MM.1S (cell line): ENCODE measurements at regions not wholly inside any gene's neighbourhood (a gene's known extent, or its start where the extent isn't known, plus 50 kb on each side); places are given as distances from the start of the nearest gene placed in this dataset.

ENCODE experiments used
- DNase-seq: peaks from one replicate; pipeline ENCODE4 v3.0.0-alpha.2; 2015
- H2AFZ ChIP-seq: fragments of 300-600 bp; sonication (generic); 2 replicates; pipeline ENCODE4 v1.6.0; 2016; ENCODE audit warnings: antibody characterized with exemption, low read length
- H3F3A ChIP-seq: fragments of 300-600 bp; sonication (generic); 2 replicates; pipeline ENCODE4 v1.6.1; 2016; ENCODE audit warnings: mild to moderate bottlenecking, antibody characterized with exemption, low read length, moderate library complexity, mixed read lengths; ENCODE audit not compliant: insufficient read depth
- H3K27ac ChIP-seq: fragments of 300-600 bp; sonication (generic); 2 replicates; pipeline ENCODE4 v1.5.1; 2016; ENCODE audit warnings: mild to moderate bottlenecking, low read length
- H3K27me3 ChIP-seq: fragments of 300-600 bp; sonication (generic); replicated peaks from 2 replicates; pipeline ENCODE4 v1.6.0; 2016; ENCODE audit warnings: low read length; ENCODE audit not compliant: insufficient read depth
- H3K36me3 ChIP-seq: fragments of 300-600 bp; sonication (generic); replicated peaks from 2 replicates; pipeline ENCODE4 v1.6.1; 2016; ENCODE audit warnings: mild to moderate bottlenecking, low read length, mixed read lengths; ENCODE audit not compliant: insufficient read depth
- H3K4me1 ChIP-seq: fragments of 300-600 bp; sonication (generic); 2 replicates; pipeline ENCODE4 v1.6.1; 2016; ENCODE audit warnings: low read length, mixed read lengths
- H3K4me2 ChIP-seq: fragments of 300-600 bp; sonication (generic); 2 replicates; pipeline ENCODE4 v1.6.0; 2016; ENCODE audit warnings: low read depth, low read length
- H3K4me3 ChIP-seq: fragments of 300-600 bp; sonication (generic); 2 replicates; pipeline ENCODE4 v1.5.1; 2016; ENCODE audit warnings: low read length, mixed read lengths
- H3K79me2 ChIP-seq: fragments of 300-600 bp; sonication (generic); 2 replicates; pipeline ENCODE4 v1.6.1; 2016; ENCODE audit warnings: mixed run types, low read length, mixed read lengths
- H3K9ac ChIP-seq: fragments of 300-600 bp; sonication (generic); 2 replicates; pipeline ENCODE4 v1.6.1; 2016; ENCODE audit warnings: low read length, mixed read lengths
- H3K9me2 ChIP-seq: fragments of 300-600 bp; sonication (generic); replicated peaks from 2 replicates; pipeline ENCODE4 v1.6.1; 2016; ENCODE audit warnings: mild to moderate bottlenecking, low read length, mixed read lengths; ENCODE audit not compliant: insufficient read depth
- H3K9me3 ChIP-seq: fragments of 300-600 bp; sonication (generic); replicated peaks from 2 replicates; pipeline ENCODE4 v1.6.1; 2016; ENCODE audit warnings: mild to moderate bottlenecking, low read length, mixed read lengths; ENCODE audit not compliant: insufficient read depth
- H4K20me1 ChIP-seq: fragments of 300-600 bp; sonication (generic); 2 replicates; pipeline ENCODE4 v1.6.1; 2016; ENCODE audit warnings: mild to moderate bottlenecking, low read length, moderate library complexity, mixed read lengths; ENCODE audit not compliant: insufficient read depth
- CTCF ChIP-seq: fragments of 300-600 bp; sonication (generic); IDR thresholded peaks from 2 replicates; pipeline ENCODE4 v1.5.1; 2016; ENCODE audit warnings: antibody characterized with exemption, low read length, mixed read lengths
- EZH2 ChIP-seq: fragments of 300-600 bp; sonication (generic); optimal IDR thresholded peaks from 2 replicates; pipeline ENCODE3; 2017; ENCODE audit warnings: low read depth, mild to moderate bottlenecking, antibody characterized with exemption, low read length, mixed read lengths
- EZH2phosphoT487 ChIP-seq: fragments of 300-600 bp; sonication (generic); IDR thresholded peaks from 2 replicates; pipeline ENCODE4 v1.6.1; 2018; ENCODE audit warnings: antibody characterized with exemption, low read length

DNA sequence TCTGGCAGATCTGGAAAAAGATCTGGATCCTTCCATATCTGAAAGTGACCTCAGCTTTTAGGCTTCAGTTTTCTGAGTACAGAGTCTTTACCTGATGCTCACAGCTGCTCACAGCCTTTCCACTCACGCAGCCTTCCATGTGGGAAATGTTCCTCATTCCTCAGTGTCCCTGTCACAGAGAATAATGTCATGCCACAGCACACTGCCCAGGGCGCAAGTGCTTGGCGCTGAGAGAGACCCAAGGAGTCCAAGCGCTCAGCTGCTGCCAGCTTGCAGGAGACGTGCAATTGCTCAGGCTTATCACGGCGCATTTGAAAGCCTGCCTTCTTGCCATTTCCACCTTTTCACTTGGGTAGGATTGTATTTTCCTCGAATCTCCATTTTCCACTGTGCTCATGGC lies 271.9 kb upstream of the MKI67 start:
- Histone ChIP-seq H3K9me3 (no peaks in the 10 kb centered on the region), H3K27me3 (no peaks in the 10 kb centered on the region), H3K79me2 (no peaks in the 10 kb centered on the region), H2AFZ (no peak overlapping the region), H3K4me1 (no peaks in the 10 kb centered on the region), H3K4me3 (no peak overlapping the region), H3K9me2 (no peaks in the 10 kb centered on the region), H3K9ac (no peak overlapping the region), H3K36me3 (no peaks in the 10 kb centered on the region), H3F3A (no peaks in the 10 kb centered on the region), H4K20me1 (no peaks in the 10 kb centered on the region), H3K27ac (no peak overlapping the region), H3K4me2 (no peak overlapping the region)
- DNase-seq: no peak
- TF ChIP-seq EZH2 (no peak), CTCF (no peak), EZH2phosphoT487 (no peak)

- Histone ChIP-seq H3K79me2 (no peaks in the 10 kb centered on the region), H3K4me3 (no peak overlapping the region), H3K9ac (no peak overlapping the region), H3F3A (no peaks in the 10 kb centered on the region), H3K9me2 (no peaks in the 10 kb centered on the region), H2AFZ (no peak overlapping the region), H3K9me3 (no peaks in the 10 kb centered on the region), H4K20me1 (no peaks in the 10 kb centered on the region), H3K27me3 (no peaks in the 10 kb centered on the region), H3K36me3 (no peaks in the 10 kb centered on the region), H3K27ac (no peak overlapping the region), H3K4me1 (no peaks in the 10 kb centered on the region), H3K4me2 (no peak overlapping the region)
- DNase-seq: no peak
- TF ChIP-seq EZH2phosphoT487 (no peak), CTCF (no peak), EZH2 (no peak)
Measured at GRCh38 chr10:128398999-128399398, 272.8 kb upstream of the MKI67 start.

DNA sequence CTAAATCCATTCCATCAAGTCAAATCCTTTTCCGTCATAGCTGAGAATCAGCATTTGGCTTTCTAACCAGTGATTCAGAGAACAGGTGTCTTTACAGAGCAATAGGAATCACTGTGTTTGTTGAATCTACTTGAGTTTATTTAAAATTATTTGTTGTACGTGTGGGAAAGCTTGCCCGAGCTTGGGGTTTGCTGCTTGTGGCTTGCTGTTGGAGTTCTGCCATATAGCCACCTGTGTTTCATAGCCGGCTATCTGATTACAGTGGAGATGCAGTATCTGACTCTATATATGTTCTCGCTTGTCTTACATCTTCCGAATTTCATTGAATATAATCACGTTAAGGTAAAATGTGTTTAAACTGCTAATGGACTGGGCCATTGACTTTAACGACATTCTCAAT lies 274.3 kb upstream of the MKI67 start:
- Histone ChIP-seq H3K9me2 (no peaks in the 10 kb centered on the region), H3K9me3 (no peaks in the 10 kb centered on the region), H2AFZ (no peak overlapping the region), H4K20me1 (no peaks in the 10 kb centered on the region), H3K4me1 (no peaks in the 10 kb centered on the region), H3K4me3 (no peak overlapping the region), H3K27me3 (0 out of 2 replicates have a peak, but pooled peaks cover under 1% of the 10 kb centered on the region), H3K9ac (no peak overlapping the region), H3K4me2 (no peak overlapping the region), H3F3A (no peaks in the 10 kb centered on the region), H3K79me2 (no peaks in the 10 kb centered on the region), H3K27ac (no peak overlapping the region), H3K36me3 (no peaks in the 10 kb centered on the region)
- TF ChIP-seq CTCF (no peak), EZH2 (no peak), EZH2phosphoT487 (no peak)
- no peak for DNase-seq
